ENCODE measurements at regions not wholly inside any gene's neighbourhood (a gene's known extent, or its start where the extent isn't known, plus 50 kb on each side); places are given as distances from the start of the nearest gene placed in this dataset.
"Not testable (repeated sequence)": the region's sequence is repeated elsewhere in the genome, so short reads cannot be mapped to it uniquely, and the experiment has no call there.

- Histone ChIP-seq H3K9me3 (peaks cover 0 to 9% (median 0%) of the 10 kb centered on the region in 8 donors), H3K4me3 (peak overlapping the region in 1 of 8 donors; percentile 28), H3K27me3 (replicated peaks in 1 of 7) (no peaks in the 10 kb centered on the region), H3K4me1 (peaks cover 3 to 20% (median 13%) of the 10 kb centered on the region in 6 donors), H3K36me3 (no peaks in the 10 kb centered on the region), H3K27ac (peak overlapping the region in 5 of 8 donors; percentile 7 to 56 (median 30))
- intact Hi-C loops (cut with DNase I; ENCODE audit: low total_unique reads) = loop anchor here (10.0 kb wide), 1 partner anchor 57 kb away; the partner anchor contains the start of gene EMB
- DNase-seq = no peak
- 22 to 31% (median 29%) methylated on average over 2 of the region's 2 CpGs for WGBS, 5 donors
- TF ChIP-seq POLR2A (IDR thresholded peaks at IDR 0.05) (no peak), POLR2AphosphoS5 (IDR thresholded peaks at IDR 0.05) (no peak)
- TF ChIP-seq, protein P1, sequence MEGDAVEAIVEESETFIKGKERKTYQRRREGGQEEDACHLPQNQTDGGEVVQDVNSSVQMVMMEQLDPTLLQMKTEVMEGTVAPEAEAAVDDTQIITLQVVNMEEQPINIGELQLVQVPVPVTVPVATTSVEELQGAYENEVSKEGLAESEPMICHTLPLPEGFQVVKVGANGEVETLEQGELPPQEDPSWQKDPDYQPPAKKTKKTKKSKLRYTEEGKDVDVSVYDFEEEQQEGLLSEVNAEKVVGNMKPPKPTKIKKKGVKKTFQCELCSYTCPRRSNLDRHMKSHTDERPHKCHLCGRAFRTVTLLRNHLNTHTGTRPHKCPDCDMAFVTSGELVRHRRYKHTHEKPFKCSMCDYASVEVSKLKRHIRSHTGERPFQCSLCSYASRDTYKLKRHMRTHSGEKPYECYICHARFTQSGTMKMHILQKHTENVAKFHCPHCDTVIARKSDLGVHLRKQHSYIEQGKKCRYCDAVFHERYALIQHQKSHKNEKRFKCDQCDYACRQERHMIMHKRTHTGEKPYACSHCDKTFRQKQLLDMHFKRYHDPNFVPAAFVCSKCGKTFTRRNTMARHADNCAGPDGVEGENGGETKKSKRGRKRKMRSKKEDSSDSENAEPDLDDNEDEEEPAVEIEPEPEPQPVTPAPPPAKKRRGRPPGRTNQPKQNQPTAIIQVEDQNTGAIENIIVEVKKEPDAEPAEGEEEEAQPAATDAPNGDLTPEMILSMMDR (IDR thresholded peaks at IDR 0.05 in 8 of 11, conservative IDR thresholded peaks at IDR 0.05 in 3 of 11) = no peak
Observed at GRCh38 chr5:50501491-50502228, 60.6 kb upstream of the EMB start.

DNA sequence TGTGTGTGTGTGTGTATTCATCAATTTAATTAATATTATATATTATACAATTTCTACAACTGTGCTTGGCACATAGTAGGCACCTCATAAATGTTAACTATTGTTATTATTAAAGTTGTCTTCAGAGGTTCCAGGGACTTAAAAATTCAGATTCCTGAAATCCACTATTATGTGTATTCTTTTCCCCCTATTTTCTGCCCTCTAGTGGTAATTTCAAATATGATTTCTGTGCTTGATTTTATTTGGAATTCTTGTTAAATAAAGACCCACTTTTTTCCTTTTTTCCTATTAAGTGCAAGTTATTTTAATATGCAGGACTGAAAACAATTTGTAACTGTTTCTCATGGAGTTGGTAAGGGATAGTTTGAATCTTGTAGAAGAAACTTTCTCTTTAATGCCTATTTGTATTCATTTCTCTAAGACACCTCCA lies 72.0 kb upstream of the EMB start:
- TF ChIP-seq, protein P1 (IDR thresholded peaks at IDR 0.05 in 8 of 11, conservative IDR thresholded peaks at IDR 0.05 in 3 of 11) = peak in 7 of 11 experiments; percentile 24 to 50 (median 43)
- DNase-seq; H3K4me3 ChIP-seq; H3K27me3 ChIP-seq (replicated peaks in 1 of 7); H3K36me3 ChIP-seq; intact Hi-C loops (cut with DNase I; ENCODE audit: low total_unique reads); H3K27ac ChIP-seq: not testable (repeated sequence)
- Histone ChIP-seq H3K9me3 (peaks cover 0 to 10% (median 7%) of the 10 kb centered on the region in 8 donors), H3K4me1 (peaks cover 0 to 15% (median 3%) of the 10 kb centered on the region in 6 donors)

DNA sequence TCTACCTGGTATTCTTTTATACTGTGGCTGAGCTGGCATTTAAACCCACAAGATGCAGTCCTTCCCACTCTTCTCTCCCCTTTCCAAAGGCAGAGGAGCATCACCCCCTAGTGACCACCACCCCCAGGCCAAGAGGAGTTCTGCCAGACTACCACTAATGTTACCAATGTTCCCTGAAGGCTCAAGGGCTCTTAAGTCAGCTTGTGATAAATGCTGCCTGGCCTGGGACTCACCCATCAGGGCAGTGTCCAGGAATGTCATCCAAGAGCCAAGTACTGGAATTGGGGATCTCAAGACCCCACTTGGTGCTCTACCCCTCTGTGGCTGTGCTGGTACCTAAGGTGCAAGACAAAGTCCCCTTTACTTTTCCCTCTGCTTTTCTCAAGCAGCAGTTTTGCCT lies 80.0 kb upstream of the EMB start:
- H3K27ac ChIP-seq; H3K4me3 ChIP-seq; DNase-seq; H3K4me1 ChIP-seq; H3K9me3 ChIP-seq; H3K36me3 ChIP-seq; H3K27me3 ChIP-seq (replicated peaks in 1 of 7); intact Hi-C loops (cut with DNase I; ENCODE audit: low total_unique reads): not testable (repeated sequence)

DNA sequence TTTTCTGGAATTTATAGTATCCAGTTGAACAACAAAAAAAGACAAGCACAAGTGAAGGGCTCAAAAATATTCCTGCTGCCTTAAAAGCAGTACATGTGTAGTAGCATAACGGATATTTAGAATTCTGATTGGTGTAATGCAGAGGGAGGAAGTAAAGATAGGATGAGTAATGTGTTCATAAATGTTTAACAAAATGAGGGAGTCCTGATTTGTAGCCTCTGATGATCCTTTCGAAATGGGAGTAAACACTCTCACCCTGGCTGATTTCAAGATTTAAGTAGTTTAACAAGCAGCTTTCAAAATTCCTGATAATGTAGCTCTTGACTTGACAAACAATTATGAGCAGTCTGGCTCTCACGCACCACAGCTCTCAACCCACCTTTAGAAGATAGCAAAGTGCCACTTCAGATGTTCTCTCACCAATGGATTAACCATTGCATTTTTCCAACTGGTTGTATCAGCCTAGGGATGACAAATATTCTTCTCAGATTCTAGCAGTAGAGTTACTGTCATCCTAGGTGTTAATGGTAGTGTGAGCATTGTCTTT lies 86.5 kb upstream of the EMB start:
- H3K4me3 ChIP-seq; H3K27me3 ChIP-seq (replicated peaks in 1 of 7); DNase-seq; H3K9me3 ChIP-seq; H3K27ac ChIP-seq; intact Hi-C loops (cut with DNase I; ENCODE audit: low total_unique reads); H3K36me3 ChIP-seq; H3K4me1 ChIP-seq: not testable (repeated sequence)
- WGBS, 5 donors = 83 to 95% (median 88%) methylated on average over 3 of the region's 3 CpGs

DNA sequence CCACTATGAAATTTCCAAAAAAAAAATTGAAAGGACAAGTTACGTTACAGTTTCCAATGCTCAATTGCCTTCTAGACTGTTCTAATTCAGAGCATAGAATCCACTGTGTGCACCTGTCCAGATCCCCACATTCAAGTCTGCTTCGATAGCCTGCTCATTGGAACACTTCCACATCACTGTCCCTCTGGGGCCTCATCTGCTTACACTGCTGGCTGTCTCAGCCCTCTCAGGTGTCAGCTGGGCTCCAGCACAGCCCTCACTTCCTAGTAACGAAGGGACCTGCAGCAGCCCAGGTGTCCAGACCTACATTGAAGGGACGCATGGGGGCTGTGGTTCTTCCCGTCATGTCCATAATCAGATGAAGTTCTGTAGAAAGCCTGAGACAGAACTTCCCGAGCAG lies 94.3 kb upstream of the EMB start:
- H3K27ac ChIP-seq = no peak overlapping the region
- peak; percentile 44 for DNase-seq
- 65 to 81% (median 68%) methylated on average over 6 of the region's 6 CpGs for WGBS, 5 donors
- intact Hi-C loops (cut with DNase I; ENCODE audit: low total_unique reads) = no loop called here
- H3K4me3 ChIP-seq = no peak overlapping the region
- H3K9me3 ChIP-seq = no peaks in the 10 kb centered on the region
- TF ChIP-seq, protein P1 (IDR thresholded peaks at IDR 0.05 in 8 of 11, conservative IDR thresholded peaks at IDR 0.05 in 3 of 11) = no peak
- no peak for TF ChIP-seq POLR2AphosphoS5 (IDR thresholded peaks at IDR 0.05)
- TF ChIP-seq POLR2A (IDR thresholded peaks at IDR 0.05) = no peak
- no peaks in the 10 kb centered on the region for H3K36me3 ChIP-seq
- no peaks in the 10 kb centered on the region for H3K4me1 ChIP-seq
- no peaks in the 10 kb centered on the region for H3K27me3 ChIP-seq (replicated peaks in 1 of 7)

- H3K27me3 ChIP-seq (replicated peaks in 1 of 7); H3K27ac ChIP-seq; H3K4me1 ChIP-seq; H3K4me3 ChIP-seq; H3K9me3 ChIP-seq; intact Hi-C loops (cut with DNase I; ENCODE audit: low total_unique reads); DNase-seq; H3K36me3 ChIP-seq: not testable (repeated sequence)
- 50 to 66% (median 54%) methylated on average over 1 of the region's 1 CpG for WGBS, 5 donors
Observed at GRCh38 chr5:50537534-50537933, 96.4 kb upstream of the EMB start.

All from spleen (tissue), 11 donors.